ENCODE measurements at regions not wholly inside any gene's neighbourhood (a gene's known extent, or its start where the extent isn't known, plus 50 kb on each side); places are given as distances from the start of the nearest gene placed in this dataset.
"Not testable (repeated sequence)": the region's sequence is repeated elsewhere in the genome, so short reads cannot be mapped to it uniquely, and the experiment has no call there.

GRCh38 chr16:13336335-13336734 is 434.9 kb downstream of the SHISA9 start:
- DNase-seq (ENCODE audit: extremely low read depth, low read depth) = no peak

- not testable (repeated sequence) for DNase-seq (ENCODE audit: extremely low read depth, low read depth)
Observed at GRCh38 chr16:13336907-13337881, 435.8 kb downstream of the SHISA9 start.

GRCh38 chr16:13338044-13338443 is 436.6 kb downstream of the SHISA9 start:
- DNase-seq (ENCODE audit: extremely low read depth, low read depth) = no peak

- no peak for DNase-seq (ENCODE audit: extremely low read depth, low read depth)
Observed at GRCh38 chr16:13342675-13343074, 441.3 kb downstream of the SHISA9 start.

GRCh38 chr16:13344001-13344400 is 442.6 kb downstream of the SHISA9 start:
- no peak for DNase-seq (ENCODE audit: extremely low read depth, low read depth)

- no peak for DNase-seq (ENCODE audit: extremely low read depth, low read depth)
Observed at GRCh38 chr16:13348416-13348815, 447.0 kb downstream of the SHISA9 start.

GRCh38 chr16:13350000-13350399 is 448.6 kb downstream of the SHISA9 start:
- no peak for DNase-seq (ENCODE audit: extremely low read depth, low read depth)

- no peak for DNase-seq (ENCODE audit: extremely low read depth, low read depth)
Observed at GRCh38 chr16:13351181-13351580, 449.8 kb downstream of the SHISA9 start.

GRCh38 chr16:13351601-13352217 is 450.3 kb downstream of the SHISA9 start:
- no peak for DNase-seq (ENCODE audit: extremely low read depth, low read depth)

GRCh38 chr16:13352796-13353195 is 451.4 kb downstream of the SHISA9 start:
- not testable (repeated sequence) for DNase-seq (ENCODE audit: extremely low read depth, low read depth)

GRCh38 chr16:13357842-13358241 is 456.4 kb downstream of the SHISA9 start:
- not testable (repeated sequence) for DNase-seq (ENCODE audit: extremely low read depth, low read depth)

GRCh38 chr16:13359835-13360234 is 458.4 kb downstream of the SHISA9 start:
- DNase-seq (ENCODE audit: extremely low read depth, low read depth) = no peak

GRCh38 chr16:13372421-13372820 is 471.0 kb downstream of the SHISA9 start:
- no peak for DNase-seq (ENCODE audit: extremely low read depth, low read depth)

- no peak for DNase-seq (ENCODE audit: extremely low read depth, low read depth)
Observed at GRCh38 chr16:13376174-13376573, 474.8 kb downstream of the SHISA9 start.

GRCh38 chr16:13377143-13377542 is 475.7 kb downstream of the SHISA9 start:
- DNase-seq (ENCODE audit: extremely low read depth, low read depth) = no peak

- no peak for DNase-seq (ENCODE audit: extremely low read depth, low read depth)
Observed at GRCh38 chr16:13378151-13378550, 476.8 kb downstream of the SHISA9 start.

GRCh38 chr16:13379266-13379665 is 477.9 kb downstream of the SHISA9 start:
- no peak for DNase-seq (ENCODE audit: extremely low read depth, low read depth)

- DNase-seq (ENCODE audit: extremely low read depth, low read depth) = not testable (repeated sequence)
Observed at GRCh38 chr16:13385156-13386040, 484.0 kb downstream of the SHISA9 start.

GRCh38 chr16:13390093-13390985 is 488.9 kb downstream of the SHISA9 start:
- DNase-seq (ENCODE audit: extremely low read depth, low read depth) = no peak

GRCh38 chr16:13390986-13391305 is 489.5 kb downstream of the SHISA9 start:
- no peak for DNase-seq (ENCODE audit: extremely low read depth, low read depth)
